ENCODE measurements at regions not wholly inside any gene's neighbourhood (a gene's known extent, or its start where the extent isn't known, plus 50 kb on each side); places are given as distances from the start of the nearest gene placed in this dataset.
"Not testable (repeated sequence)": the region's sequence is repeated elsewhere in the genome, so short reads cannot be mapped to it uniquely, and the experiment has no call there.

GRCh38 chr5:100479079-100479688, 56.0 kb upstream of the FAM174A start:
- no peak for DNase-seq (ENCODE audit: low read depth)

- DNase-seq (ENCODE audit: low read depth): no peak
These were observed 63.1 kb upstream of the FAM174A start for GRCh38 chr5:100472091-100472490.

- no peak for DNase-seq (ENCODE audit: low read depth)
These were observed 65.4 kb upstream of the FAM174A start for GRCh38 chr5:100469767-100470166.

DNA sequence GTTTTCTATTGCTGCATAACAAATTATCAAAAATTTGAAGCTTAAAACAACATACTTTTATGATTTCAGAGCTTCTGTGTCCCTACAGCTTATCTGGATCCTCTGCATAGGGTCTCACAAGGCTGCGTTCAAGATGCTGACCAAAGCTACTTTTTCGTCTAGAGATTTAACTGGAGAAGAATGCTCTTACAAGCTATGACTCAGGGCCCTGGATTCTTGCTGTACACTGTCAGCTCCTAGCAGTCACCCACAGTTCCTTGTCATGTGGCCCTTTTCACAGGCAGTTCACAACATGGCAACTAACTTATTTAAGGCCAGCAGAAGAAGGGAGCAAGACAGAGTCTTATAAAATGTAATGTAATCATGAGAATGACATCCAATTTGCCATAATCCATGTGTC, 70.8 kb upstream of the FAM174A start:
- peak; percentile 19 for DNase-seq (ENCODE audit: low read depth)

DNA sequence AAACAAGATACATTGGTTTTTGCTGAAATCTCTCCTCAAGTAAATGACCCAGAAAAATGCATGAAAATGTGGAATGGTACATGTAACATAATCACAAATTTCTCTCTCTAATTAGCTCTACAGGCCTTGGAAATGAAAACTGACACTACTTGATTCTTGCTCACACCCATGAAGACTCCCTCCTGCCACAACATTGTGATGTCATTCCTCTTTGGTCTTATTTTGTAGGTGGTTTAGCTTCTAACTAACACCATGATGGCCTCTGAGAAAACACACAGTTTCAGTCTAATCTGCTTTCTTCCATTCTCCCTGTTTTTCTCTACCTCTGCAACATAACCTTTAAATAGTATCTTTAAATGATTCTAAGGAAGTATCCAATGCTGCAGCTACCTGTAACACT, 78.6 kb upstream of the FAM174A start:
- DNase-seq (ENCODE audit: low read depth): no peak

GRCh38 chr5:100452126-100452525, 83.0 kb upstream of the FAM174A start:
- no peak for DNase-seq (ENCODE audit: low read depth)

DNA sequence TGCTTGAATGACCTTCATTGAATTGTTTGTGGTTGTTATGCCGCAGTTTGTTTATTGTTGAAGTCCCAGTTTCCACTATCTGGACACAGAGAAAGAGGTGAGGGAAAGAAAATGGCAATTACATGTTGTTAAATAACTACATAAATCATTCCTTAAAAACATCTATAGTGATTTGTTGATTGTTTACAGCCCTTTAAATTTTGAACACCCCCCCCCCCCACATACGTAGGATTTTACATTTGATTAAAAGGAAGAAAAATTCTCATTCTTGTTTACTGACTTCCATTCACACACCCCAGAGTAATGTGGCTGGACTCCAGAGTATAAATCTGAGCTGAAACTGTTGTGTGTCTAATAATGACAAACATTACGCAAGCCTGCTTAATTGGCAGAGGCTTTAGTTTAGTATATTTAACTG, 87.1 kb upstream of the FAM174A start:
- DNase-seq (ENCODE audit: low read depth): no peak

DNA sequence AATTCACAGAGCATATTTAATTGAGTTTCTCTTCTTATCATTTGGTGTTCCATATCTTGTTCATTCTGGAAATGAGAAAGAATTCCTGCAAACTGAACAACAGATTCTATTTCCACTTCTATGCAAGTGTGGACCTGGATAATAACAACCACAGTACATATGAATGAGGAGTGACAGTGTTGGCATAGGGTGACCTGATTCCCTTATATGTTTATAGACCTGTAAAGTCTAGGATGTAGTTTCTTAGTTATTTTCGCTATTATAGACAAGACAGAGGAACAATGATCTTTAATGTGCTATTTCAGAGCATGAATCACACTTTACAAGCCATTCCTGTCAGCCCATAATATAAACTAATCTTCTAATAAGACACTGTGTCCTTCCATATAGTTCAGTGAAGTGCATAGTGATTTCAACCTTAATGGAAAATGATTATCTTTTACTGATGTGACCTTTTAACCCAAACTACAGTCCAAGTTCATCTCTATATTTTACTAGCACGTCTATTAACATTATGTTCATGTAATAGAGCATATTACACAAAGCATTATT, 88.2 kb upstream of the FAM174A start:
- DNase-seq (ENCODE audit: low read depth): no peak

GRCh38 chr5:100444961-100445360, 90.2 kb upstream of the FAM174A start:
- no peak for DNase-seq (ENCODE audit: low read depth)

DNA sequence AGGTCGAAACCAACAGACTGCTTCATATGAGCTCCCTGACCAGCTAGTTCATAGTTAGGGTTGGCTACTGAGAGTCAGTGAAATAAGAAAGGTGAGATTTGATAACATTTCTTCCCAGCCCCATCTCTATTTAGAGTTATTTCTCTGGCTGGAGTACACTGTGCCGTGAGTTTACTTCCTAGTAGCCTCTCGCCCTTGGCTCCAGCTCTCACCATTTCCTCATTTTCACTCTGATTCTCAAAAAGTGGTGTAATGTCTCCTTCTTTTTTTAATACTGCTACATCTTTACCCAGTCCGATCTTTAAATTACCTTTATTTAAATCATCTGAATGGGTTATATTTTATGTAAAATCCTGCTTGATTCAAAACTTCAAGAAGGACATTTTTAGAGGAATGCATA, 100.4 kb upstream of the FAM174A start:
- DNase-seq (ENCODE audit: low read depth): no peak

DNA sequence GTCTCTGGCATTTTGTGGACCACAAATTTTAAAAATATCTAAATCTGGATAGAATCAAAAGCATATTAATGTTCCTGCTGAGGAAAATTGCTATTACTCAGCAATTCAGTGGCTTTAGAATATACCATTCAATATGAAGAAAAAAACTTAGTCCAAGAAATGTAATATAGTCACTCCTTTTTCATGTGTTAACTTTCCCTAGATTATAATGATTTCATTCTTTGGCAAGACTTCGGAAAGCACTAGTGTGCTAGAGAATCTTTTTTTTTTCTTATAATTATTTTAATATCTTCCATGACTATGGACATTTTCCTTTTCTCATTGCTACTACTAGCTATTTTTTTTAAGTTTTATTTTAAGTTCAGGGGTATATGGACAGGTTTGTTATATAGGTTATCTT, 102.4 kb upstream of the FAM174A start:
- DNase-seq (ENCODE audit: low read depth): no peak

GRCh38 chr5:100430268-100431195, 104.6 kb upstream of the FAM174A start:
- DNase-seq (ENCODE audit: low read depth): no peak

- no peak for DNase-seq (ENCODE audit: low read depth)
These were observed 110.4 kb upstream of the FAM174A start for GRCh38 chr5:100424787-100425186.

- no peak for DNase-seq (ENCODE audit: low read depth)
These were observed 111.2 kb upstream of the FAM174A start for GRCh38 chr5:100424017-100424416.

DNA sequence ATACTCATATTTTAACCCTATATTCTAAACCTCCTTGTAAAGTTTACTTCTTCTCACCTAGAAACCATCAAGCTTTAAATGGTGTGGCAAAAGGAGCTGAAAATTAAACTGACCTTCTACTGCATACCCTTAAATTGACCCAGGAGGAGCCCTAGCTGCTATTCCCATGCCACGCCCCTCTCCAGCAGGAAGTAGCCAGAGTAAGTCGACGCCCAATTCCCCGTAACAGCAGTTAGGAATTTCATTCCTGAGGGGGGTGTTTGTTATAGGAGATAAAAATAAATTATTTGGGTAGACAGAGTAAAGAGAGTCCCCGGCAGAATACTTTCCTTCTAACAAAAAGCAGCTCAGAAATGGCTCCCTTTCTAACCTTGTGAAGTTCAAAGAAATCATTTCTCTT, 111.8 kb upstream of the FAM174A start:
- DNase-seq (ENCODE audit: low read depth): peak; percentile 15

DNA sequence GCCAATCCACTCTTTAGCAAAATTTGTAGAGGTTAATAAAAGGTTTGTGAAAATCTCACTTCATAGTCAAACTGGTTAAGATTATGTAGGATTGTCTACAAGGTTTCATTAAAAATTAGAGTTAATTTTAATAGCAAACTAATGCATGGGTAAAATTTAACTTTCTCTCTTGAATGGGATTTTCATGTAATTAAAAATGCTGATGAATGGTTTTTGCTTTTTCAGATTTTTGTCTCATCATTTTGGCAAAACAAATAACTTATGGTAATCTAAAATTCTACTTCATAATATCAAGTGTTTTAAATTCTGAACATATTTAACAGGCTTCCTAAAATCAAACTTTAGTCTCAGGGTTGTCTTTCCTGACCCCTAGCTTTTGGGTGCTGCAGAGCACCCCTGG, 113.8 kb upstream of the FAM174A start:
- DNase-seq (ENCODE audit: low read depth): no peak

- no peak for DNase-seq (ENCODE audit: low read depth)
These were observed 116.9 kb upstream of the FAM174A start for GRCh38 chr5:100418231-100418630.

DNA sequence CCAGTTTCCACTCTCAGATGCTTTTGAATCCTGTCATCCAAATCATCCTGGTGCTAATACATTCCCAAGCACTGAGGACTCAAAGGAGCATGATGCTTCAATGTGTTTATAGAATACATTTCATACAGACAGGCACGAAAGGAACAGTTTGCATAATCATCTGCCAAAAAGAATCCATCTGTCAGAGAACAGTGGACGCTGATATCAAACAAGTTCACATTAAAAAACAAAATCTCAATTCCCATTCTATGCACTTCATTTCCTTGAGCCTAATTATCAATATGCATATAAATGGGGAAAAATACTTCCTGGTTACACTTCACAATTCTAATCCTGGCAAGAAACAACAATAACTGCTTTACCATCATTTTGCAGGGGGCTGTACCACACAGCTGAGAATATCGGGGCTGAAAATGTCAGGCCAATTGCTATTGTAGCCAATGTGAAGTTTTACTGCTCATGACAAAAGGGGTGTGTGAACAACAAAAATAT, 125.5 kb upstream of the FAM174A start:
- DNase-seq (ENCODE audit: low read depth): no peak

GRCh38 chr5:100407053-100407452, 128.1 kb upstream of the FAM174A start:
- no peak for DNase-seq (ENCODE audit: low read depth)

GRCh38 chr5:100406640-100407039, 128.5 kb upstream of the FAM174A start:
- no peak for DNase-seq (ENCODE audit: low read depth)

GRCh38 chr5:100402071-100402470, 133.1 kb upstream of the FAM174A start:
- DNase-seq (ENCODE audit: low read depth): no peak

DNA sequence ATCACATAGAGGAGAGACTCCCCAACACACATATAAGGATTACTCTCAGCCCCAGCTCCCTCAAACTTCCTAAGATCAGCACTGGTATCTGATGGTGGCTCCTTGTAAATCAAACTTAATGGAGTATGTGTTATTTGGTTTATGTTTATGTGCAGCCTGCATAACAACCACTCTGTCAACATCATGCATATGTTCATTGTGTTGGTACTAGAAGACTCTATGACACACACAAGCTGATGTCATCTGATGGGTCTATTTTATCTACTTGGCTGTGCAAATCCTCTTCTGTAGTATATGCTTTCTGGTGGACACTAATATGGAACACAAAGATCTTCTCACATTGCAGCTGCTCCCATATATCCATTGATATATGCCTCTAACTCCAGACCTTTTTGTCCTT, 134.0 kb upstream of the FAM174A start:
- no peak for DNase-seq (ENCODE audit: low read depth)

GRCh38 chr5:100398815-100399214, 136.4 kb upstream of the FAM174A start:
- DNase-seq (ENCODE audit: low read depth): not testable (repeated sequence)

All from HS-27A (cell line).